Astrocyte (in vitro differentiated cells and primary cell): ENCODE measurements at regions not wholly inside any gene's neighbourhood (a gene's known extent, or its start where the extent isn't known, plus 50 kb on each side); places are given as distances from the start of the nearest gene placed in this dataset.
A peak's percentile ranks its signal among the peaks of the same experiment; 100 is the strongest.

Experiments used
- DNase-seq: peaks from one replicate; pipeline ENCODE4 v3.0.0-alpha.2; 2010; ENCODE audit warnings: low read depth
- FAIRE-seq: peaks from 2 replicates; lab custom pipeline; 2011; peaks lifted over from hg19 to GRCh38; lab: Jason Lieb, UNC
- H2AFZ ChIP-seq: 2 replicates; pipeline ENCODE4 v1.6.0; 2012; ENCODE audit warnings: low read depth, low read length, inconsistent platforms
- H3K27ac ChIP-seq: 2 replicates; pipeline ENCODE4 v1.5.1; 2011; ENCODE audit warnings: low read depth, low read length, inconsistent platforms
- H3K27me3 ChIP-seq: 2 replicates; pipeline ENCODE4 v1.6.0; 2011; ENCODE audit warnings: low read length, inconsistent platforms; ENCODE audit not compliant: insufficient read depth
- H3K36me3 ChIP-seq: 2 replicates; pipeline ENCODE4 v1.5.1; 2011; ENCODE audit warnings: low read length, inconsistent platforms; ENCODE audit not compliant: insufficient read depth
- H3K4me1 ChIP-seq: 2 replicates; pipeline ENCODE4 v1.5.1; 2011; ENCODE audit warnings: low read length, inconsistent platforms; ENCODE audit not compliant: insufficient read depth
- H3K4me2 ChIP-seq: 2 replicates; pipeline ENCODE4 v1.6.0; 2012; ENCODE audit warnings: low read length, inconsistent platforms
- H3K4me3 ChIP-seq: 2 replicates; pipeline ENCODE4 v1.5.1; 2011; ENCODE audit warnings: low read depth, mild to moderate bottlenecking, low read length, inconsistent platforms; ENCODE audit not compliant: insufficient read depth
- H3K79me2 ChIP-seq: 2 replicates; pipeline ENCODE4 v1.6.0; 2012; ENCODE audit warnings: mild to moderate bottlenecking, low read length, inconsistent platforms; ENCODE audit not compliant: insufficient read depth
- H3K9ac ChIP-seq: 2 replicates; pipeline ENCODE4 v1.6.0; 2012; ENCODE audit warnings: mild to moderate bottlenecking, low read length, inconsistent platforms
- H3K9me3 ChIP-seq: 2 replicates; pipeline ENCODE4 v1.5.1; 2012; ENCODE audit warnings: low read depth, mild to moderate bottlenecking, low read length, inconsistent platforms; ENCODE audit not compliant: insufficient read depth
- H4K20me1 ChIP-seq: 2 replicates; pipeline ENCODE4 v1.6.0; 2012; ENCODE audit warnings: low read length, inconsistent platforms; ENCODE audit not compliant: insufficient read depth
- H3K27ac Mint-ChIP-seq: one replicate; pipeline ENCODE4 v1.8.0; 2021; ENCODE audit warnings: mild to moderate bottlenecking, mixed read lengths; ENCODE audit not compliant: unreplicated experiment
- H3K27me3 Mint-ChIP-seq: one replicate; pipeline ENCODE4 v1.8.0; 2021; ENCODE audit warnings: low read depth, mixed read lengths; ENCODE audit not compliant: unreplicated experiment
- H3K36me3 Mint-ChIP-seq: one replicate; pipeline ENCODE4 v1.8.0; 2021; ENCODE audit warnings: low read depth, mixed read lengths; ENCODE audit not compliant: unreplicated experiment
- H3K4me1 Mint-ChIP-seq: one replicate; pipeline ENCODE4 v1.8.0; 2021; ENCODE audit warnings: low read depth, mixed read lengths; ENCODE audit not compliant: unreplicated experiment
- H3K4me3 Mint-ChIP-seq: one replicate; pipeline ENCODE4 v1.8.0; 2021; ENCODE audit warnings: mild to moderate bottlenecking, moderate library complexity, mixed read lengths; ENCODE audit not compliant: unreplicated experiment
- H3K9me3 Mint-ChIP-seq: one replicate; pipeline ENCODE4 v1.8.0; 2021; ENCODE audit warnings: mild to moderate bottlenecking, mixed read lengths; ENCODE audit not compliant: unreplicated experiment
- CTCF ChIP-seq: IDR thresholded peaks from 2 replicates; pipeline ENCODE4 v1.5.1; 2011; ENCODE audit warnings: low read depth, mild to moderate bottlenecking, inconsistent platforms, low read length, moderate library complexity; ENCODE audit not compliant: insufficient read depth
- EZH2 ChIP-seq: IDR thresholded peaks from 2 replicates; pipeline ENCODE4 v1.6.1; 2012; ENCODE audit warnings: mild to moderate bottlenecking, low read length, inconsistent platforms; ENCODE audit not compliant: insufficient read depth

GRCh38 chr2:111534910-111535352, 349.1 kb downstream of the ANAPC1 start:
- Histone ChIP-seq H3K27me3 (no peaks in the 10 kb centered on the region), H3K36me3 (no peaks in the 10 kb centered on the region), H3K79me2 (no peaks in the 10 kb centered on the region), H3K9me3 (no peaks in the 10 kb centered on the region), H3K27ac (peak overlapping the region; percentile 48), H3K4me3 (no peak overlapping the region), H3K9ac (peak overlapping the region; percentile 46), H3K4me1 (peaks cover 23% of the 10 kb centered on the region), H4K20me1 (no peaks in the 10 kb centered on the region), H2AFZ (peak overlapping the region; percentile 8), H3K4me2 (peak overlapping the region; percentile 41)
- DNase-seq, result peak; percentile 32
- H3K36me3 Mint-ChIP-seq, result no peaks in the 10 kb centered on the region
- H3K4me1 Mint-ChIP-seq, result peaks cover 17% of the 10 kb centered on the region
- no peaks in the 10 kb centered on the region for H3K9me3 Mint-ChIP-seq
- H3K27ac Mint-ChIP-seq, result no peak overlapping the region
- no peak for FAIRE-seq
- H3K4me3 Mint-ChIP-seq, result no peak overlapping the region
- TF ChIP-seq CTCF (no peak), EZH2 (no peak)
- H3K27me3 Mint-ChIP-seq, result no peaks in the 10 kb centered on the region

GRCh38 chr2:111535404-111535803, 348.6 kb downstream of the ANAPC1 start:
- no peak for FAIRE-seq
- peak overlapping the region; percentile 8 for H2AFZ ChIP-seq

More at GRCh38 chr2:111535404-111535803, 348.6 kb downstream of the ANAPC1 start:
- DNase-seq, result peak; percentile 49
- Histone ChIP-seq H4K20me1 (no peaks in the 10 kb centered on the region), H3K9me3 (no peaks in the 10 kb centered on the region), H3K4me3 (no peak overlapping the region), H3K79me2 (no peaks in the 10 kb centered on the region), H3K27me3 (no peaks in the 10 kb centered on the region), H3K36me3 (no peaks in the 10 kb centered on the region), H3K4me1 (peaks cover 23% of the 10 kb centered on the region), H3K4me2 (peak overlapping the region; percentile 41), H3K9ac (peak overlapping the region; percentile 46), H3K27ac (peak overlapping the region; percentile 48)
- Mint-ChIP-seq H3K27ac (no peak overlapping the region), H3K27me3 (no peaks in the 10 kb centered on the region), H3K4me1 (peaks cover 17% of the 10 kb centered on the region), H3K4me3 (no peak overlapping the region), H3K9me3 (no peaks in the 10 kb centered on the region), H3K36me3 (no peaks in the 10 kb centered on the region)
- no peak for TF ChIP-seq CTCF
- TF ChIP-seq EZH2, result no peak
